PC-9 (cell line): ENCODE measurements at regions not wholly inside any gene's neighbourhood (a gene's known extent, or its start where the extent isn't known, plus 50 kb on each side); places are given as distances from the start of the nearest gene placed in this dataset.

Experiments used
- BruUV-seq: library from RNA; stranded (reverse); fragments of 400-500 nt; replicated peaks from 2 replicates; lab custom pipeline; 2021; lab: Mats Ljungman, UMichigan
- CTCF ChIA-PET: fragments of 300-600 bp; sonication (Branson Sonifier 250); formaldehyde crosslinking; loops from one replicate; lab custom pipeline; 2022; ENCODE audit warnings: antibody characterized with exemption; lab: Charles Lee
- POLR2A ChIA-PET: fragments of 300-600 bp; sonication (Branson Sonifier 250); formaldehyde crosslinking; loops from one replicate; lab custom pipeline; 2022; ENCODE audit warnings: antibody characterized with exemption; ENCODE audit not compliant: unreplicated experiment; lab: Charles Lee
- DNase-seq, 2 experiments: peaks; one replicate each; pipeline versions ENCODE4 v3.0.0 to v3.0.0-alpha.2; 2015 to 2022; ENCODE audit warnings: mixed read lengths in 1 of 2
- H2AFZ ChIP-seq: fragments of 200-600 bp; sonication (generic); 2 replicates; pipeline ENCODE4 v1.8.1; 2017; ENCODE audit warnings: antibody characterized with exemption
- H3F3A ChIP-seq: fragments of 200-600 bp; sonication (generic); 2 replicates; pipeline ENCODE4 v1.8.1; 2017; ENCODE audit warnings: antibody characterized with exemption, mild to moderate bottlenecking, low read depth; ENCODE audit not compliant: insufficient read depth
- H3K27ac ChIP-seq: fragments of 200-600 bp; sonication (generic); 2 replicates; pipeline ENCODE4 v1.6.1; 2016; ENCODE audit warnings: mixed run types
- H3K27me3 ChIP-seq: fragments of 200-600 bp; sonication (generic); 2 replicates; pipeline ENCODE4 v1.6.1; 2016; ENCODE audit warnings: low read depth, mixed run types; ENCODE audit not compliant: insufficient read depth
- H3K36me3 ChIP-seq: fragments of 200-600 bp; sonication (generic); 2 replicates; pipeline ENCODE4 v1.6.1; 2016; ENCODE audit warnings: low read depth, mixed run types
- H3K4me1 ChIP-seq: fragments of 200-600 bp; sonication (generic); replicated peaks from 2 replicates; pipeline ENCODE4 v1.6.1; 2016; ENCODE audit warnings: mixed run types; ENCODE audit not compliant: insufficient read depth
- H3K4me2 ChIP-seq: fragments of 200-600 bp; sonication (generic); 2 replicates; pipeline ENCODE4 v1.6.1; 2017; ENCODE audit warnings: mixed run types
- H3K4me3 ChIP-seq: fragments of 200-600 bp; sonication (generic); 2 replicates; pipeline ENCODE4 v1.6.1; 2016; ENCODE audit warnings: mixed run types
- H3K79me2 ChIP-seq: fragments of 200-600 bp; sonication (generic); 2 replicates; pipeline ENCODE4 v1.6.1; 2017; ENCODE audit warnings: low read depth, mixed run types
- H3K9me2 ChIP-seq: fragments of 200-600 bp; sonication (generic); 2 replicates; pipeline ENCODE4 v1.8.1; 2017; ENCODE audit warnings: mild to moderate bottlenecking; ENCODE audit not compliant: insufficient read depth
- H3K9me3 ChIP-seq: fragments of 200-600 bp; sonication (generic); 2 replicates; pipeline ENCODE4 v1.8.1; 2016; ENCODE audit warnings: low read depth; ENCODE audit not compliant: insufficient read depth
- H4K20me1 ChIP-seq: fragments of 200-600 bp; sonication (generic); 2 replicates; pipeline ENCODE4 v1.8.1; 2017; ENCODE audit not compliant: insufficient read depth
- EZH2 ChIP-seq: fragments of 200-600 bp; sonication (generic); IDR thresholded peaks from 2 replicates; pipeline ENCODE4 v1.8.0; 2017; ENCODE audit warnings: antibody characterized with exemption, low read depth
- intact Hi-C: fragments of 100-400 bp; cut with micrococcal nuclease; formaldehyde crosslinking; loops from one replicate; pipeline ENCODE4 v1.10.0; 2022; ENCODE audit not compliant: unreplicated experiment
- TF ChIP-seq, protein P1 (sequence below): fragments of 200-600 bp; sonication (generic); conservative IDR thresholded peaks from 2 replicates; pipeline ENCODE4 v1.6.1; 2017; ENCODE audit warnings: mixed run types, antibody characterized with exemption, mild to moderate bottlenecking, moderate library complexity

DNA sequence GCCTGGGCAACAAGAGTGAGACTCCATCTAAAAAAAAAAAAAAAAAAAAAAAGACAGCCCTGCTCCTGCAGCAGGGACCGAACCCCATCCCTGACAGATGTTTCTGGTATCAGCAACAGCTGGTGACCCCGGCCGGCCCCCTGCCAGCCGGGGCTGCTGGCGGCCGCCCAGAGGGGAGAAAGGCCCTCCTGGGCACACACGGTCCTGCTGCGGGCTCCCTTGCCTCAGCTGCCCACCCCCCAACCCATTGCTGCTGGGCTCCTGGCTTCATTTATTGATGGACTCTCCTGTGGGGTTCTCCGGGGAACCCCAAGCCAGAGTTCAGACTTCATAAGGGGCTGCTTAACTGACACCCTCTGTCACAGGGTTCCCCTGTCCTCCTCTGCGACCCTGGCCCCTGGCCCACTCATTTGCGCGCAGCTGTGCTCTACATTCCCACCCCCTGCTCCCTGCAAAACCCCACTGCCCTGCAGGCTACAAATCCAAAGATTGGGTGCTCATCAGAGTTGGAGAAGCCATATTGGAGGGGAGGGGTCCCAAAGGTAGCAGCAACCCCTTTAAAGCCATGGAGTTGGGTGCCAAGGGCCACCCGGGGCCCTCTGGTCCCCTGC is 103.6 kb upstream of the RTL1 start:
- Histone ChIP-seq H3K9me2 (no peaks in the 10 kb centered on the region), H3K79me2 (no peaks in the 10 kb centered on the region), H3K27me3 (peaks cover 65% of the 10 kb centered on the region), H3K9me3 (no peaks in the 10 kb centered on the region), H3K4me2 (no peak overlapping the region), H3K4me1 (no peaks in the 10 kb centered on the region), H4K20me1 (no peaks in the 10 kb centered on the region), H3K4me3 (no peak overlapping the region), H3K36me3 (no peaks in the 10 kb centered on the region), H3K27ac (no peak overlapping the region), H3F3A (no peaks in the 10 kb centered on the region), H2AFZ (no peak overlapping the region)
- CTCF ChIA-PET, result no interaction called here
- POLR2A ChIA-PET, result no interaction called here
- TF ChIP-seq, protein P1, sequence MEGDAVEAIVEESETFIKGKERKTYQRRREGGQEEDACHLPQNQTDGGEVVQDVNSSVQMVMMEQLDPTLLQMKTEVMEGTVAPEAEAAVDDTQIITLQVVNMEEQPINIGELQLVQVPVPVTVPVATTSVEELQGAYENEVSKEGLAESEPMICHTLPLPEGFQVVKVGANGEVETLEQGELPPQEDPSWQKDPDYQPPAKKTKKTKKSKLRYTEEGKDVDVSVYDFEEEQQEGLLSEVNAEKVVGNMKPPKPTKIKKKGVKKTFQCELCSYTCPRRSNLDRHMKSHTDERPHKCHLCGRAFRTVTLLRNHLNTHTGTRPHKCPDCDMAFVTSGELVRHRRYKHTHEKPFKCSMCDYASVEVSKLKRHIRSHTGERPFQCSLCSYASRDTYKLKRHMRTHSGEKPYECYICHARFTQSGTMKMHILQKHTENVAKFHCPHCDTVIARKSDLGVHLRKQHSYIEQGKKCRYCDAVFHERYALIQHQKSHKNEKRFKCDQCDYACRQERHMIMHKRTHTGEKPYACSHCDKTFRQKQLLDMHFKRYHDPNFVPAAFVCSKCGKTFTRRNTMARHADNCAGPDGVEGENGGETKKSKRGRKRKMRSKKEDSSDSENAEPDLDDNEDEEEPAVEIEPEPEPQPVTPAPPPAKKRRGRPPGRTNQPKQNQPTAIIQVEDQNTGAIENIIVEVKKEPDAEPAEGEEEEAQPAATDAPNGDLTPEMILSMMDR, result no peak
- TF ChIP-seq EZH2, result no peak
- intact Hi-C loops, result no loop called here
- no peak for DNase-seq
- BruUV-seq, result no TSS peak

DNA sequence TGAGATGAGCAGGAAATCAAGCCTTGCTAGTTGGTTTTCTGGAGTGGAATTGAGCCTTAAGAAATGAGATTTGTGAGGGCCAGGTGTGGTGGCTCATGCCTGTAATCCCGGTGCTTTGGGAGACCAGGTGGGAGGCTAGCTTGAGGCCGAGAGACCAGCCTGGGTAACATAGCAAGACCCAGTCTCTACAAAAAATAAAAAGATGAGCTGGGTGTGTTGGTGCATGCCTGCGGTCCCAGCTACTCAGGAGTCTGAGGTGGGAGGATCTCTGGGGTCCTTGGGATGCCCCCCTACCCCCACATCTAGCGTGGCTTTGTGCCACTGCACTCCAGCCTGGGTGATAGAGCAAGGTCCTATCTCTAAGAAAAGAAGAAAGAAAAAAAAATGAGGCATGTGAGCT is 104.2 kb upstream of the RTL1 start:
- ChIA-PET POLR2A (no interaction called here), CTCF (no interaction called here)
- Histone ChIP-seq H3K27me3 (peaks cover 59% of the 10 kb centered on the region), H3K9me2 (no peaks in the 10 kb centered on the region), H3K79me2 (no peaks in the 10 kb centered on the region), H4K20me1 (no peaks in the 10 kb centered on the region), H2AFZ (no peak overlapping the region), H3K9me3 (no peaks in the 10 kb centered on the region), H3K4me1 (no peaks in the 10 kb centered on the region), H3K4me3 (no peak overlapping the region), H3K27ac (no peak overlapping the region), H3F3A (no peaks in the 10 kb centered on the region), H3K4me2 (no peak overlapping the region), H3K36me3 (no peaks in the 10 kb centered on the region)
- intact Hi-C loops, result no loop called here
- no peak for DNase-seq
- TF ChIP-seq, protein P1, result no peak
- TF ChIP-seq EZH2, result no peak
- BruUV-seq, result no TSS peak

DNA sequence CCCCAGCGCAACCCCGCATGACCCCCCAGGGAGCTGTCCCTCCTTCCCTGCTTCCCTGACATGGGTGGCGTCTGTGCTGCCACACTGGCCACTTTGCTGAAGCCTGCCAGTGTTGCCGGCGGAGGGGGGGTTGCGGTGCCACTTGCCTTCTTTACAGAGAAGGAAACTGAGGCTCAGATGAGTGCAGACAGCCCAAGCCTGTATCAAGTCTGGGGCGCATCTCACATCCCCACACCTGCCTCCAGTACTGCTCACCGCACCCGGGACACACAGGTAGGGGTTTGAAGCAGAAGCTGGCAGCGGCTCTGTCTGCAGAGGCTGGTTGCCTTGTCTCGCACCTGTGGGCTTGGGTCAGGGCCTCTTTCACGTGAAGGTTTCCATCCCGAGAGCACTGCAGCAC is 104.7 kb upstream of the RTL1 start:
- H3K4me2 ChIP-seq, result no peak overlapping the region

More for the DNA sequence above, 104.7 kb upstream of the RTL1 start:
- no peaks in the 10 kb centered on the region for H3K79me2 ChIP-seq
- peaks cover 57% of the 10 kb centered on the region for H3K27me3 ChIP-seq
- CTCF ChIA-PET, result no interaction called here
- H3K4me3 ChIP-seq, result no peak overlapping the region
- H3F3A ChIP-seq, result no peaks in the 10 kb centered on the region
- no peak for DNase-seq
- TF ChIP-seq, protein P1, result no peak
- no peak for TF ChIP-seq EZH2
- no peaks in the 10 kb centered on the region for H3K9me3 ChIP-seq
- H2AFZ ChIP-seq, result no peak overlapping the region
- no peaks in the 10 kb centered on the region for H3K36me3 ChIP-seq
- POLR2A ChIA-PET, result no interaction called here
- no peaks in the 10 kb centered on the region for H4K20me1 ChIP-seq
- no peaks in the 10 kb centered on the region for H3K4me1 ChIP-seq
- BruUV-seq, result no TSS peak
- no peaks in the 10 kb centered on the region for H3K9me2 ChIP-seq
- H3K27ac ChIP-seq, result no peak overlapping the region
- intact Hi-C loops, result no loop called here
